ENCODE measurements at regions not wholly inside any gene's neighbourhood (a gene's known extent, or its start where the extent isn't known, plus 50 kb on each side); places are given as distances from the start of the nearest gene placed in this dataset.

DNA sequence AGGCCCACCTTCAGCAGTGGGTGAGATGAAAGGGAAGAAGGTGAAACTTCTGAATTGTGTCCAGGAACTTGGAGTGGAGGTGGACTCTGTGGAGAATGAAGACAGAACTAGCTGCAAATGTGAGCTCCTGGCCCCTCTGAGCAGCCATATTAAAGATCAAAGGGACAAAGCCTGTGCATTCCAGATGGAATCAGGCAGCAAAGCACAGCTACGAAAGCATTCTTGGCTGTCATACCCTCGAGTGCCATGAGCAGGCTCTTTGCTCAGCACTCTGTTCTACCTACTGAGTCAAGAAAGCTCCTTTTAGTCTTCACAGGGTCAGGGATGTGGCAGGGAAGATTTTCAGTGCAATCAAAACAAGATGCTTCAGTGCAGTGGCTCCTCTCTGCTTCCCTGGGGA lies 86.3 kb upstream of the TSPAN2 start:
- in situ Hi-C loops (cut with HindIII; ENCODE audit: low sequenced_read_pairs): no loop called here
- H3K4me3 ChIP-seq (ENCODE audit: low read depth, low read length): no peak overlapping the region
- TF ChIP-seq, protein P1, sequence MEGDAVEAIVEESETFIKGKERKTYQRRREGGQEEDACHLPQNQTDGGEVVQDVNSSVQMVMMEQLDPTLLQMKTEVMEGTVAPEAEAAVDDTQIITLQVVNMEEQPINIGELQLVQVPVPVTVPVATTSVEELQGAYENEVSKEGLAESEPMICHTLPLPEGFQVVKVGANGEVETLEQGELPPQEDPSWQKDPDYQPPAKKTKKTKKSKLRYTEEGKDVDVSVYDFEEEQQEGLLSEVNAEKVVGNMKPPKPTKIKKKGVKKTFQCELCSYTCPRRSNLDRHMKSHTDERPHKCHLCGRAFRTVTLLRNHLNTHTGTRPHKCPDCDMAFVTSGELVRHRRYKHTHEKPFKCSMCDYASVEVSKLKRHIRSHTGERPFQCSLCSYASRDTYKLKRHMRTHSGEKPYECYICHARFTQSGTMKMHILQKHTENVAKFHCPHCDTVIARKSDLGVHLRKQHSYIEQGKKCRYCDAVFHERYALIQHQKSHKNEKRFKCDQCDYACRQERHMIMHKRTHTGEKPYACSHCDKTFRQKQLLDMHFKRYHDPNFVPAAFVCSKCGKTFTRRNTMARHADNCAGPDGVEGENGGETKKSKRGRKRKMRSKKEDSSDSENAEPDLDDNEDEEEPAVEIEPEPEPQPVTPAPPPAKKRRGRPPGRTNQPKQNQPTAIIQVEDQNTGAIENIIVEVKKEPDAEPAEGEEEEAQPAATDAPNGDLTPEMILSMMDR (IDR thresholded peaks at IDR 0.05; ENCODE audit: low read depth, low read length, missing control alignments): no peak
- no peak for DNase-seq (ENCODE audit: low read depth)

DNA sequence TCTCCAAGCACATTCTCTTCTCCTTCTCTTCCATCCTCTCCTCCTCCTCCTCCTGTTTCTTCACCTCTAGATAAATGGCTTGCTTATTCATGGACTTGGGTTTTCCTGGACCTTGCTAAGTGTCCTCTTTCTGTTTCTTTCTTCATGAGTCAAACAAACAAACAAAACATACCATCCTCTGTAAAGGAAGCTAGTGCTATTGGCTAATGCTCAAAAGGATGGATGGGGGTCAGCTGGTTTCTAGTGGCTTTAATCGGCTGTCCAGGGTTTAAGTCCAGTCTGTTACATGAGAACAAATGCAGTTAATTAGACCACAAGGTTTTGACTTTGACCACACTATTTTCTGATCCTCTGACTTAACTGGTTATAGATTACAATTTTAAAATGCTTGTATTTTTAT lies 83.8 kb upstream of the TSPAN2 start:
- in situ Hi-C loops (cut with HindIII; ENCODE audit: low sequenced_read_pairs): no loop called here
- no peak overlapping the region for H3K4me3 ChIP-seq (ENCODE audit: low read depth, low read length)
- TF ChIP-seq, protein P1 (IDR thresholded peaks at IDR 0.05; ENCODE audit: low read depth, low read length, missing control alignments): no peak
- DNase-seq (ENCODE audit: low read depth): no peak

- TF ChIP-seq, protein P1 (IDR thresholded peaks at IDR 0.05; ENCODE audit: low read depth, low read length, missing control alignments): no peak
- DNase-seq (ENCODE audit: low read depth): no peak
- in situ Hi-C loops (cut with HindIII; ENCODE audit: low sequenced_read_pairs): no loop called here
- H3K4me3 ChIP-seq (ENCODE audit: low read depth, low read length): no peak overlapping the region
Observed at GRCh38 chr1:115172270-115172669, 83.0 kb upstream of the TSPAN2 start.

- in situ Hi-C loops (cut with HindIII; ENCODE audit: low sequenced_read_pairs): no loop called here
- TF ChIP-seq, protein P1 (IDR thresholded peaks at IDR 0.05; ENCODE audit: low read depth, low read length, missing control alignments): no peak
- H3K4me3 ChIP-seq (ENCODE audit: low read depth, low read length): no peak overlapping the region
- peak; percentile 75 for DNase-seq (ENCODE audit: low read depth)
Observed at GRCh38 chr1:115170961-115171392, 81.7 kb upstream of the TSPAN2 start.

GRCh38 chr1:115170377-115170776 lies 81.1 kb upstream of the TSPAN2 start:
- TF ChIP-seq, protein P1 (IDR thresholded peaks at IDR 0.05; ENCODE audit: low read depth, low read length, missing control alignments): no peak
- in situ Hi-C loops (cut with HindIII; ENCODE audit: low sequenced_read_pairs): no loop called here
- DNase-seq (ENCODE audit: low read depth): no peak
- H3K4me3 ChIP-seq (ENCODE audit: low read depth, low read length): no peak overlapping the region

- in situ Hi-C loops (cut with HindIII; ENCODE audit: low sequenced_read_pairs): no loop called here
- H3K4me3 ChIP-seq (ENCODE audit: low read depth, low read length): no peak overlapping the region
- no peak for DNase-seq (ENCODE audit: low read depth)
- TF ChIP-seq, protein P1 (IDR thresholded peaks at IDR 0.05; ENCODE audit: low read depth, low read length, missing control alignments): no peak
Observed at GRCh38 chr1:115168026-115168425, 78.7 kb upstream of the TSPAN2 start.
